ENCODE measurements at regions not wholly inside any gene's neighbourhood (a gene's known extent, or its start where the extent isn't known, plus 50 kb on each side); places are given as distances from the start of the nearest gene placed in this dataset.
A peak's percentile ranks its signal among the peaks of the same experiment; 100 is the strongest.

DNA sequence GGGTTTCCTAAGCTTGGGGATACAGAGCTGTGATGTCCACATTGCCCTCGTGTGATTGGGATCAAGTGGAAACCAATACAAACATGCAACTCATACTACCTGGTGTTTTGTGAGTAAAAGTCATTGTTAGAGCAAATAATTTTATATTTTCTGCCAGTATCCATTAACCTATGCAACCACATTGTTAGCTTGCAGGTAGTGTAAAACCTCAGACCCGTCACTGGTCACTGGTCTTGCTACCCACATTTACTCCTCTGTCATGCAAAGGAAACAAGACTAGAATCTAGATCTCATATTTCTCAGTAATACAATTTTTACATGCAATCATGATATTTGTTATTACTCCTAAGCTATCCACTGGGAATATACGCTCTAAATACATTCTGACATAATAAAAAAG lies 324.3 kb upstream of the NDST4 start:
- H2AFZ ChIP-seq (ENCODE audit: low read length): no peak overlapping the region
- no peaks in the 10 kb centered on the region for H3K27me3 ChIP-seq (ENCODE audit: low read length)
- no peaks in the 10 kb centered on the region for H3K9me3 ChIP-seq (ENCODE audit: low read length)
- POLR2A ChIA-PET (ENCODE audit: unreplicated experiment): no interaction called here
- DNase-seq (no peak), ATAC-seq (no peak)
- H3K27ac ChIP-seq (ENCODE audit: low read length): no peak overlapping the region
- H3F3A ChIP-seq (ENCODE audit: low read length, unreplicated experiment): no peaks in the 10 kb centered on the region
- no peaks in the 10 kb centered on the region for H3K36me3 ChIP-seq (ENCODE audit: low read depth, low read length)
- CTCF ChIA-PET: no interaction called here
- no peaks in the 10 kb centered on the region for H4K20me1 ChIP-seq (ENCODE audit: low read length)
- TF ChIP-seq, protein P1, sequence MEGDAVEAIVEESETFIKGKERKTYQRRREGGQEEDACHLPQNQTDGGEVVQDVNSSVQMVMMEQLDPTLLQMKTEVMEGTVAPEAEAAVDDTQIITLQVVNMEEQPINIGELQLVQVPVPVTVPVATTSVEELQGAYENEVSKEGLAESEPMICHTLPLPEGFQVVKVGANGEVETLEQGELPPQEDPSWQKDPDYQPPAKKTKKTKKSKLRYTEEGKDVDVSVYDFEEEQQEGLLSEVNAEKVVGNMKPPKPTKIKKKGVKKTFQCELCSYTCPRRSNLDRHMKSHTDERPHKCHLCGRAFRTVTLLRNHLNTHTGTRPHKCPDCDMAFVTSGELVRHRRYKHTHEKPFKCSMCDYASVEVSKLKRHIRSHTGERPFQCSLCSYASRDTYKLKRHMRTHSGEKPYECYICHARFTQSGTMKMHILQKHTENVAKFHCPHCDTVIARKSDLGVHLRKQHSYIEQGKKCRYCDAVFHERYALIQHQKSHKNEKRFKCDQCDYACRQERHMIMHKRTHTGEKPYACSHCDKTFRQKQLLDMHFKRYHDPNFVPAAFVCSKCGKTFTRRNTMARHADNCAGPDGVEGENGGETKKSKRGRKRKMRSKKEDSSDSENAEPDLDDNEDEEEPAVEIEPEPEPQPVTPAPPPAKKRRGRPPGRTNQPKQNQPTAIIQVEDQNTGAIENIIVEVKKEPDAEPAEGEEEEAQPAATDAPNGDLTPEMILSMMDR (conservative IDR thresholded peaks at IDR 0.05; ENCODE audit: low read depth, low read length): no peak
- TF ChIP-seq EZH2phosphoT487 (IDR thresholded peaks at IDR 0.05; ENCODE audit: borderline replicate concordance, low read length): no peak
- TF ChIP-seq EZH2 (IDR thresholded peaks at IDR 0.05; ENCODE audit: low read length, unreplicated experiment): no peak
- intact Hi-C loops (cut with micrococcal nuclease): no loop called here
- no TSS peak for BruUV-seq (replicated peaks)
- no peak overlapping the region for H3K4me3 ChIP-seq (ENCODE audit: low read length)
- H3K9me2 ChIP-seq (replicated peaks; ENCODE audit: low read length): no peaks in the 10 kb centered on the region
- H3K9ac ChIP-seq (ENCODE audit: low read length): no peak overlapping the region
- no peaks in the 10 kb centered on the region for H3K79me2 ChIP-seq (ENCODE audit: low read length)
- no peak overlapping the region for H3K4me2 ChIP-seq (ENCODE audit: low read length)
- H3K4me1 ChIP-seq (ENCODE audit: insufficient read depth, low read length): no peaks in the 10 kb centered on the region

DNA sequence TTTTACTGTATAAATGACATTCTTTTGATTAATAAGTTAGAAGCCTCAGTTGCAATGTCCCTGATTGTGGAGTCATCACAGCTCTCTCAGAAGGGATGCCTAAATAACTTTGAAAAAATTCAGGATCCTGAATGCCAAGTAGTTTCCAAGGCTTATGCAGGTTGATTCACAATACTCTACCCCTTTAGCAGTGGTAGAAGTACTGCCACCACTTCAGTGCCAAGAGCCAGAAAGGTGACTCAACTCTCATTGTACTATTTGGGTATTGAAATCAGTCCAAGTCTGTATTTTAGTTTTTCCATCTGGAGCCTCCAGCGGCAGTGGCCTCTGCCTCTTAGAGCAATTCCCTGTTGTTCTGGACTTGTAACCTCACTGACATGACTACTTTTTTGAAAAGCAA lies 320.1 kb upstream of the NDST4 start:
- DNase-seq (peak; percentile 32), ATAC-seq (peak; percentile 89)
- Histone ChIP-seq H3K27ac (ENCODE audit: low read length) (no peak overlapping the region), H4K20me1 (ENCODE audit: low read length) (no peaks in the 10 kb centered on the region), H3K9ac (ENCODE audit: low read length) (no peak overlapping the region), H3F3A (ENCODE audit: low read length, unreplicated experiment) (no peaks in the 10 kb centered on the region), H3K79me2 (ENCODE audit: low read length) (no peaks in the 10 kb centered on the region), H2AFZ (ENCODE audit: low read length) (no peak overlapping the region), H3K9me2 (replicated peaks; ENCODE audit: low read length) (no peaks in the 10 kb centered on the region), H3K27me3 (ENCODE audit: low read length) (no peaks in the 10 kb centered on the region), H3K4me1 (ENCODE audit: insufficient read depth, low read length) (no peaks in the 10 kb centered on the region), H3K9me3 (ENCODE audit: low read length) (no peaks in the 10 kb centered on the region), H3K36me3 (ENCODE audit: low read depth, low read length) (no peaks in the 10 kb centered on the region), H3K4me3 (ENCODE audit: low read length) (no peak overlapping the region), H3K4me2 (ENCODE audit: low read length) (no peak overlapping the region)
- ChIA-PET POLR2A (ENCODE audit: unreplicated experiment) (no interaction called here), CTCF (no interaction called here)
- TF ChIP-seq, protein P1 (conservative IDR thresholded peaks at IDR 0.05; ENCODE audit: low read depth, low read length): no peak
- TF ChIP-seq EZH2phosphoT487 (IDR thresholded peaks at IDR 0.05; ENCODE audit: borderline replicate concordance, low read length) (no peak), EZH2 (IDR thresholded peaks at IDR 0.05; ENCODE audit: low read length, unreplicated experiment) (no peak)
- no TSS peak for BruUV-seq (replicated peaks)
- intact Hi-C loops (cut with micrococcal nuclease): no loop called here

DNA sequence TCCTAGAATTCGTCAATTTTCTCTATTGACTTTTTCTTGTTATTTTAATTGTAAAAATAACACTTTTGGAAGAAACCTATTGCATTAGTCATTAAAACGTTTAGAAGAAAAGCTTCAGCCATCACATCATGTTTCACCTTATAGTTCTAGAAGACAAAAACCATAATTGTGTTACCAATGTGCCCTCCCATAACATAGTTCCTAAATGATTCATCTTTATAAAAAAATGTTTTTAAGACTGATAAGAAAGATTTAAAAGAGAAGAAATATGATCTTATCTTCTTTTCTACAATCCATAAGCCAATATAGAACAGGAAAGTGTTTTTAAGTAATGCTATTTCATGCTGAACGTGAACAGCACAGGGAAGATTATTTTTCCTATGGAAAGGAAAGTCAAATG lies 316.6 kb upstream of the NDST4 start:
- CTCF ChIA-PET: no interaction called here
- Histone ChIP-seq H3K9me2 (replicated peaks; ENCODE audit: low read length) (no peaks in the 10 kb centered on the region), H3K9ac (ENCODE audit: low read length) (no peak overlapping the region), H3K4me3 (ENCODE audit: low read length) (no peak overlapping the region), H3K36me3 (ENCODE audit: low read depth, low read length) (no peaks in the 10 kb centered on the region), H3F3A (ENCODE audit: low read length, unreplicated experiment) (no peaks in the 10 kb centered on the region), H3K9me3 (ENCODE audit: low read length) (no peaks in the 10 kb centered on the region), H3K27ac (ENCODE audit: low read length) (no peak overlapping the region), H4K20me1 (ENCODE audit: low read length) (no peaks in the 10 kb centered on the region), H3K27me3 (ENCODE audit: low read length) (no peaks in the 10 kb centered on the region), H3K4me2 (ENCODE audit: low read length) (no peak overlapping the region), H3K79me2 (ENCODE audit: low read length) (no peaks in the 10 kb centered on the region), H2AFZ (ENCODE audit: low read length) (no peak overlapping the region), H3K4me1 (ENCODE audit: insufficient read depth, low read length) (no peaks in the 10 kb centered on the region)
- DNase-seq (no peak), ATAC-seq (no peak)
- intact Hi-C loops (cut with micrococcal nuclease): no loop called here
- TF ChIP-seq, protein P1 (conservative IDR thresholded peaks at IDR 0.05; ENCODE audit: low read depth, low read length): no peak
- TF ChIP-seq EZH2phosphoT487 (IDR thresholded peaks at IDR 0.05; ENCODE audit: borderline replicate concordance, low read length): no peak
- no peak for TF ChIP-seq EZH2 (IDR thresholded peaks at IDR 0.05; ENCODE audit: low read length, unreplicated experiment)
- POLR2A ChIA-PET (ENCODE audit: unreplicated experiment): no interaction called here
- no TSS peak for BruUV-seq (replicated peaks)

All from PC-3 (cell line).